ENCODE measurements at regions not wholly inside any gene's neighbourhood (a gene's known extent, or its start where the extent isn't known, plus 50 kb on each side); places are given as distances from the start of the nearest gene placed in this dataset.
"Not testable (repeated sequence)": the region's sequence is repeated elsewhere in the genome, so short reads cannot be mapped to it uniquely, and the experiment has no call there.

DNA sequence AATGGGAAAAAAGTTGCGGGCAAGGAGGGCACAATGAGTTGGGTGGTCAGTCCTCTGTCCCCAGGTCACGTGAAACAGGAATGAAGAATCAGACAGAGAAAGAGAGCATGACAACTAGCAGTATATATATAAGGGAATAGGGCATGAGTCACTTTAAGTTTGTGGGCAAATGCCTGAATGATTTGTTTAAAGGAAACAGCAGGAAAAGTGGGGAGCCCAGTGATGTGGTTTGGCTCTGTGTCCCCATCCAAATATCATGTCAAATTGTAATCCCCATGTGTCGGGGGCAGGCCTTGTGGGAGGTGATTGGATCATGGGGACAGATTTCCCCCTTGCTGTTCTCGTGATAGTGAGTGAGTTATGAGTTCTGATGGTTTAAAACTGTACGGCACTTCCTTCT, 195.3 kb upstream of the IGF1 start:
- DNase-seq (ENCODE audit: low spot score in 2 of 2), result no peak
- no peak overlapping the region for H3K4me3 ChIP-seq (ENCODE audit: low read depth, poor library complexity, severe bottlenecking)
- intact Hi-C loops (cut with DNase I; ENCODE audit: low total_unique reads), result no loop called here
- 72 to 79% methylated on average over 5 of the region's 5 CpGs for WGBS, 2 donors
- TF ChIP-seq, protein P1, sequence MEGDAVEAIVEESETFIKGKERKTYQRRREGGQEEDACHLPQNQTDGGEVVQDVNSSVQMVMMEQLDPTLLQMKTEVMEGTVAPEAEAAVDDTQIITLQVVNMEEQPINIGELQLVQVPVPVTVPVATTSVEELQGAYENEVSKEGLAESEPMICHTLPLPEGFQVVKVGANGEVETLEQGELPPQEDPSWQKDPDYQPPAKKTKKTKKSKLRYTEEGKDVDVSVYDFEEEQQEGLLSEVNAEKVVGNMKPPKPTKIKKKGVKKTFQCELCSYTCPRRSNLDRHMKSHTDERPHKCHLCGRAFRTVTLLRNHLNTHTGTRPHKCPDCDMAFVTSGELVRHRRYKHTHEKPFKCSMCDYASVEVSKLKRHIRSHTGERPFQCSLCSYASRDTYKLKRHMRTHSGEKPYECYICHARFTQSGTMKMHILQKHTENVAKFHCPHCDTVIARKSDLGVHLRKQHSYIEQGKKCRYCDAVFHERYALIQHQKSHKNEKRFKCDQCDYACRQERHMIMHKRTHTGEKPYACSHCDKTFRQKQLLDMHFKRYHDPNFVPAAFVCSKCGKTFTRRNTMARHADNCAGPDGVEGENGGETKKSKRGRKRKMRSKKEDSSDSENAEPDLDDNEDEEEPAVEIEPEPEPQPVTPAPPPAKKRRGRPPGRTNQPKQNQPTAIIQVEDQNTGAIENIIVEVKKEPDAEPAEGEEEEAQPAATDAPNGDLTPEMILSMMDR (IDR thresholded peaks at IDR 0.05), result no peak
- TF ChIP-seq POLR2A (IDR thresholded peaks at IDR 0.05), result no peak

DNA sequence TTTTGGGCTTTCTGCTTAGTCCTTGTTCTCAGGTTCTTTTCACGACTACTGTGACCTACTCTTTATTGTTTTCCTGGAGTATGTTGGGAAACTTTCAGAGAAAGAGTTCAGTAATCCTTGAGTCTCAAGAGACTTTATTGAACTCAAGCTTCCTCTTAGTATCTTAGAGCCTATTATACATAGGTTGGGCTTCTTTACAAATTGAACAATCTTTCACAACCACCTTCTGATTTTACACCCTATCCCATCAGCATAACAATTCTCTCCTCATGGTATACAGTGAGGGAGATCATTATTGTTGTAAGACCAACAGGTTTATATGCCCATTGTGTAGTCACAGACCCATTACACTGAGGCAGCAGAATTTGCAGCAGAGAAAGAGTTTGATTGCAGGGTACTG, 193.2 kb upstream of the IGF1 start:
- no peak for DNase-seq (ENCODE audit: low spot score in 2 of 2)
- TF ChIP-seq POLR2A (IDR thresholded peaks at IDR 0.05), result no peak
- TF ChIP-seq, protein P1 (IDR thresholded peaks at IDR 0.05), result no peak
- intact Hi-C loops (cut with DNase I; ENCODE audit: low total_unique reads), result no loop called here
- H3K4me3 ChIP-seq (ENCODE audit: low read depth, poor library complexity, severe bottlenecking), result no peak overlapping the region
- 83 to 87% methylated on average over 1 of the region's 1 CpG for WGBS, 2 donors

DNA sequence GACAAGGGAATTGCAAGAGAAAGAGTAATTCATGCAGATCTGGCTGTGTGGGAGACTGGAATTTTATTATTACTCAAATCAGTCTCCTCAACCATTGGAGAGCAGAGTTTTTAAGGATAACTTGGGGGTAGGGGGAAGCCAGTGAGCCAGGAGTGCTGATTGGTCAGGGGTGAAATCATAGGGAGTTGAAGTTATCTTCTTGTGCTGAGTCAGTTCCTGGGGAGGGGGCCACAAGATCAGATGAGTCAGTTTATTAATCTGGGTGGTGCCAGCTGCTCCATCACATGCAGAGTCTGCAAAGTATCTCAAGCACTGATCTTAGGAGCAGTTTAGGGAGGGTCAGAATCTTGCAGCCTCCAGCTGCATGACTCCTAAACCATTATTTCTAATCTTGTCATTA, 191.8 kb upstream of the IGF1 start:
- DNase-seq (ENCODE audit: low spot score in 2 of 2); H3K4me3 ChIP-seq (ENCODE audit: low read depth, poor library complexity, severe bottlenecking); intact Hi-C loops (cut with DNase I; ENCODE audit: low total_unique reads): not testable (repeated sequence)

DNA sequence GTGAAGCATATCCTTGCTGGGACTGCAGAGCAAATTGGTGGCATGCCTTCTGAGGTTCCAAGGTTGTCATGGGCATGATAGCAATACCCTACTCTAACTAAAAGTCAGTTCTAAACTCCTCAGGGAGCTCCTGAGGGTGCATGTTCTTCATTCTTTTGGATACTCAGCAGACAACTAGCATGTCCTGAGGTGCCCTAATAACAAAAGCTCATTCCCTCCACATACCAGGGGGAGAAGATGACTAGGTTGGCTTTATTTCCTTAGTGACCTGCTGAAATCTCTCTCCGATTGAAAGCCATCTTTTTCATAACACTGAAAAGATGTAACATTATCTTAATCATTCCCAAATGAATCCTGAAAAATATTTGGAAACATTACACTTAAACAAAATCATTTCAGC, 188.7 kb upstream of the IGF1 start:
- intact Hi-C loops (cut with DNase I; ENCODE audit: low total_unique reads), result no loop called here
- 59 to 71% methylated on average over 1 of the region's 1 CpG for WGBS, 2 donors
- no peak overlapping the region for H3K4me3 ChIP-seq (ENCODE audit: low read depth, poor library complexity, severe bottlenecking)
- DNase-seq (ENCODE audit: low spot score in 2 of 2), result no peak
- TF ChIP-seq POLR2A (IDR thresholded peaks at IDR 0.05), result no peak
- TF ChIP-seq, protein P1 (IDR thresholded peaks at IDR 0.05), result no peak

DNA sequence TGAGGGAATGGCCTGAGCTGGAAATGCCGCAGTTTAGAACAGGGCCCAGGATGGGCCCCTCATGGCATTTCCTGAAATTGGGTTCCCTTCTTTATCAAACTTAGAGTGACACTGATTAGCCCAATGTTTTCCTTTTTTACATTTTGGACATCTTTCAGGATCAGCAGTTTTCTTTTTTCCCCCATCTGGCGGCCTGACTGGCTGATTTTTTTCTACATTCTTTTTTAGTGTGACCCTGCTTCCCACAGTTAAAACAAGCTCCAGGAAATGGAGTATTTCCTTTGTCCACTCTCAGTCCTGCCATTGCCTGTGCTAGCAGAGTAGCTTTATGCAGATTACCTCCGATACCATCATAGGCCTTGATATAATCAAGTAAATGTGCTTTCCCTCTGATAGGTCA, 185.8 kb upstream of the IGF1 start:
- H3K4me3 ChIP-seq (ENCODE audit: low read depth, poor library complexity, severe bottlenecking); intact Hi-C loops (cut with DNase I; ENCODE audit: low total_unique reads); DNase-seq (ENCODE audit: low spot score in 2 of 2): not testable (repeated sequence)
- WGBS, 2 donors, result 53 to 56% methylated on average over 3 of the region's 3 CpGs

DNA sequence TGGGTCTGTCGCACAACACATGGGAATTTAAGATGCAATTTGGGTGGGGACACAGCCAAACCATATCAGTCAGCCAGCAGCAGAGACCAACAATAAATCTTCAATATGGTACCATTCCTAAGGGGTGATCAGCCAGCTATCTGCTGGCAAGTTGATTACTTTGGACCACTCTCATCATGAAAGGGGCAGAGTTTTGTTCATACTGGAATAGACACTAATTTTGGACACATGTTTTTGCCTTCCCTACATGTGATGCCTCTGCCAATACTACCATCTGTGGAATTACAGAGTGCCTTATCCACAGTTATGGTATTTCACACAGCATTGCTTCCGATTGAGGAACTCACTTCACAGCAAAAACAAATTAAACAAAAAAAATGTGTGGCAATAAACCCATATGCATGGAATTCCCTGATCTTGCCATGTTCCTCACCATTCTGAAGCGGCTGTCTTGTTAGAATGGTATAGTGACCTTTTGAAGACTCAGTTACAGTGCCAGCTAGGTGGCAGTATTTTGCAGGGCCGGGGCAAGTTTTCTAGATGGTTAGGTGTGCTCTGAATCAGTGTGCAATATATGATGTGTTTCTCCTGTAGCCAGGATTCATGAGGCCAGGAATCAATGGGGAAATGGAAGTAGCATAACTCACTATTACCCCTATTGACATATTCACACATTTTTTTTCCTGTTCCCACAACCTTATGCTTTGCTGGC, 179.0 kb upstream of the IGF1 start:
- DNase-seq (ENCODE audit: low spot score in 2 of 2), result no peak
- no peak for TF ChIP-seq POLR2A (IDR thresholded peaks at IDR 0.05)
- TF ChIP-seq, protein P1 (IDR thresholded peaks at IDR 0.05), result no peak
- H3K4me3 ChIP-seq (ENCODE audit: low read depth, poor library complexity, severe bottlenecking), result no peak overlapping the region
- WGBS, 2 donors, result 68 to 73% methylated on average over 4 of the region's 4 CpGs
- intact Hi-C loops (cut with DNase I; ENCODE audit: low total_unique reads), result no loop called here

DNA sequence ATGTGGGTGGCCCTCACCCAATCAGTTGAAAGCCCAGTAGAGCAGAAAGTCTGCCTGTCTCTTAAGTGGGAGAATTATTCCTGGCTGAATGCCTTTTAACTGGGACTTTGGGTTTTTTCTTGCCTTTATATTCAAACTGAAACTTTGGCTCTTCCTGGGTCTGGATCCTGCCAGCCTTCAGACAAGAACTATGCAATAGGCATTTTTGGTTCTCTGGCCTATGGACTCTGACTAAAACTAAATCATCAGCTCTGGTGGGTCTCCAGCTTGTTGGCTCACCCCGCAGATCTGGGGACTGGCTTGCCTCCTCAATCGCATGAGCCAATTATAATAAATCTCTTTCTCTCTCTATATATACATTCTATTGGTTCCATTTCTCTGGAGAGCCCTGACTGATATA, 173.0 kb upstream of the IGF1 start:
- no peak for DNase-seq (ENCODE audit: low spot score in 2 of 2)
- WGBS, 2 donors, result 76 to 77% methylated on average over 2 of the region's 2 CpGs
- no peak overlapping the region for H3K4me3 ChIP-seq (ENCODE audit: low read depth, poor library complexity, severe bottlenecking)
- TF ChIP-seq, protein P1 (IDR thresholded peaks at IDR 0.05), result no peak
- TF ChIP-seq POLR2A (IDR thresholded peaks at IDR 0.05), result no peak
- intact Hi-C loops (cut with DNase I; ENCODE audit: low total_unique reads), result no loop called here

Data from lower leg skin (tissue), 4 donors.